ENCODE measurements at regions not wholly inside any gene's neighbourhood (a gene's known extent, or its start where the extent isn't known, plus 50 kb on each side); places are given as distances from the start of the nearest gene placed in this dataset.

- DNase-seq = no peak
These were observed 51.3 kb upstream of the LSM14A start for GRCh38 chr19:34120846-34121639.

Data from NCI-H345 (cell line).